ENCODE measurements at regions not wholly inside any gene's neighbourhood (a gene's known extent, or its start where the extent isn't known, plus 50 kb on each side); places are given as distances from the start of the nearest gene placed in this dataset.

DNA sequence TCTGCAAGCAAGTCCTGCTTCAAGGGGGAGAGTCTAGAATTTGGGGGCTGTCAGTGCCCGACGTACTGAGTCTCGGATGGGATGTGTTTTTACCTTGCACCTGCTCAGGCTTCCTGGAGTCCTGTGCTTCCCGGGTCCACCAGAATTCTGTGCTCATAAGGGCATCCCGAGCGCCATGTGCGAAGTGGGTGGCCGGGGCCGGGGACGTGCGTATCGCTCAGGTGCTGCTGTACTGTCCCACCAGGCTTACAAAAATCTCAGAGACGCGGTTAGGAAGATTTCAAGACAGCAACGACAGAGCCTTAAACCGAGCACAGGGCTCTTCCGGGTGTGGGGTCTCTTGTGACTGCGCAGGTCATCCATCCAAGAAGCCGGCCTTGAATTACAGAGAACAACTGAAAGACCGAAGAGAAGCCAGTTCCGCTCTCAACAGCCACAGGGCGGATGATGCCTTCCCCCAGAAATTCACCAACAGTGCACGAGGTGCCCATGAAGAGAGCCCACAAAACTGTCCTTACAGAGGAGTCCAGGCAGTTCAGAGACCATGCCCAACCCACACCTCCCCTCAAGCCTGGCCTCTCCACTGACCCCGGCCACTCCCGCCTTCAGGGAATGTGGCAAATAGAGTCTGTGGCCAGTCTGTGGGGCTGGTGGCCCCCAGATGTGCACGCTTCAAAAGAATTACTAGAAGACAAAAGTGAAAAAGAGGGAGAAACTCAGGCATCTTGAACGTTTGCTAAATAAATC, 104.7 kb downstream of the PXDC1 start:
- Histone ChIP-seq H4K20me1 (ENCODE audit: insufficient read depth, low read length, poor library complexity, severe bottlenecking) (no peaks in the 10 kb centered on the region), H3K79me2 (ENCODE audit: insufficient read depth, low read length) (no peaks in the 10 kb centered on the region), H3K4me2 (ENCODE audit: low read depth, low read length, poor library complexity, severe bottlenecking) (no peak overlapping the region), H3K27me3 (ENCODE audit: insufficient read depth, low read length, poor library complexity, severe bottlenecking) (no peaks in the 10 kb centered on the region), H3K9ac (ENCODE audit: low read depth, low read length, poor library complexity, severe bottlenecking) (no peak overlapping the region), H3F3A (ENCODE audit: low read depth) (no peaks in the 10 kb centered on the region), H3K9me2 (replicated peaks; ENCODE audit: low read depth, low read length) (no peaks in the 10 kb centered on the region), H3K4me1 (ENCODE audit: insufficient read depth, low read length, poor library complexity, severe bottlenecking) (no peaks in the 10 kb centered on the region), H2AFZ (ENCODE audit: low read length) (no peak overlapping the region), H3K36me3 (ENCODE audit: insufficient read depth, low read length) (no peaks in the 10 kb centered on the region), H3K4me3 (ENCODE audit: low read length, poor library complexity, severe bottlenecking) (no peak overlapping the region), H3K9me3 (ENCODE audit: insufficient read depth, low read depth, low read length) (no peaks in the 10 kb centered on the region)
- TF ChIP-seq, protein P1, sequence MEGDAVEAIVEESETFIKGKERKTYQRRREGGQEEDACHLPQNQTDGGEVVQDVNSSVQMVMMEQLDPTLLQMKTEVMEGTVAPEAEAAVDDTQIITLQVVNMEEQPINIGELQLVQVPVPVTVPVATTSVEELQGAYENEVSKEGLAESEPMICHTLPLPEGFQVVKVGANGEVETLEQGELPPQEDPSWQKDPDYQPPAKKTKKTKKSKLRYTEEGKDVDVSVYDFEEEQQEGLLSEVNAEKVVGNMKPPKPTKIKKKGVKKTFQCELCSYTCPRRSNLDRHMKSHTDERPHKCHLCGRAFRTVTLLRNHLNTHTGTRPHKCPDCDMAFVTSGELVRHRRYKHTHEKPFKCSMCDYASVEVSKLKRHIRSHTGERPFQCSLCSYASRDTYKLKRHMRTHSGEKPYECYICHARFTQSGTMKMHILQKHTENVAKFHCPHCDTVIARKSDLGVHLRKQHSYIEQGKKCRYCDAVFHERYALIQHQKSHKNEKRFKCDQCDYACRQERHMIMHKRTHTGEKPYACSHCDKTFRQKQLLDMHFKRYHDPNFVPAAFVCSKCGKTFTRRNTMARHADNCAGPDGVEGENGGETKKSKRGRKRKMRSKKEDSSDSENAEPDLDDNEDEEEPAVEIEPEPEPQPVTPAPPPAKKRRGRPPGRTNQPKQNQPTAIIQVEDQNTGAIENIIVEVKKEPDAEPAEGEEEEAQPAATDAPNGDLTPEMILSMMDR (conservative IDR thresholded peaks at IDR 0.05; ENCODE audit: low read length) = no peak
- TF ChIP-seq EZH2phosphoT487 (IDR thresholded peaks at IDR 0.05; ENCODE audit: borderline replicate concordance) = no peak

DNA sequence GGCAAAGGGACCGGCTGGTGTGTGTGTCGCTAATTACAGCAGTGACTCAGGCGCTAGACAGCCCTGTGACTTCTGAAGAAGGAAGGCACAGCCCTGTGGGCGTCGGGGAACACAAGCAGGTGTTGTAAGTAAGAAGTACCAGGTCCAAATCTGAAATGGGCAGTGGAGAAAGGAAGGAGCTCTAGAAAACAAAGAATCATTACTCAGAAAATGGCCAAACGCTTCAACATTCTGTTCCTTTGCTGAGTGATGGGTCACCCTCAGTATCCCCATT, 106.8 kb downstream of the PXDC1 start:
- no peak for TF ChIP-seq EZH2phosphoT487 (IDR thresholded peaks at IDR 0.05; ENCODE audit: borderline replicate concordance)
- Histone ChIP-seq H3F3A (ENCODE audit: low read depth) (no peaks in the 10 kb centered on the region), H3K4me1 (ENCODE audit: insufficient read depth, low read length, poor library complexity, severe bottlenecking) (no peaks in the 10 kb centered on the region), H2AFZ (ENCODE audit: low read length) (no peak overlapping the region), H3K27me3 (ENCODE audit: insufficient read depth, low read length, poor library complexity, severe bottlenecking) (no peaks in the 10 kb centered on the region), H3K4me2 (ENCODE audit: low read depth, low read length, poor library complexity, severe bottlenecking) (no peak overlapping the region), H3K36me3 (ENCODE audit: insufficient read depth, low read length) (no peaks in the 10 kb centered on the region), H3K79me2 (ENCODE audit: insufficient read depth, low read length) (no peaks in the 10 kb centered on the region), H3K9ac (ENCODE audit: low read depth, low read length, poor library complexity, severe bottlenecking) (no peak overlapping the region), H3K4me3 (ENCODE audit: low read length, poor library complexity, severe bottlenecking) (no peak overlapping the region), H3K9me2 (replicated peaks; ENCODE audit: low read depth, low read length) (no peaks in the 10 kb centered on the region), H3K9me3 (ENCODE audit: insufficient read depth, low read depth, low read length) (no peaks in the 10 kb centered on the region), H4K20me1 (ENCODE audit: insufficient read depth, low read length, poor library complexity, severe bottlenecking) (no peaks in the 10 kb centered on the region)

DNA sequence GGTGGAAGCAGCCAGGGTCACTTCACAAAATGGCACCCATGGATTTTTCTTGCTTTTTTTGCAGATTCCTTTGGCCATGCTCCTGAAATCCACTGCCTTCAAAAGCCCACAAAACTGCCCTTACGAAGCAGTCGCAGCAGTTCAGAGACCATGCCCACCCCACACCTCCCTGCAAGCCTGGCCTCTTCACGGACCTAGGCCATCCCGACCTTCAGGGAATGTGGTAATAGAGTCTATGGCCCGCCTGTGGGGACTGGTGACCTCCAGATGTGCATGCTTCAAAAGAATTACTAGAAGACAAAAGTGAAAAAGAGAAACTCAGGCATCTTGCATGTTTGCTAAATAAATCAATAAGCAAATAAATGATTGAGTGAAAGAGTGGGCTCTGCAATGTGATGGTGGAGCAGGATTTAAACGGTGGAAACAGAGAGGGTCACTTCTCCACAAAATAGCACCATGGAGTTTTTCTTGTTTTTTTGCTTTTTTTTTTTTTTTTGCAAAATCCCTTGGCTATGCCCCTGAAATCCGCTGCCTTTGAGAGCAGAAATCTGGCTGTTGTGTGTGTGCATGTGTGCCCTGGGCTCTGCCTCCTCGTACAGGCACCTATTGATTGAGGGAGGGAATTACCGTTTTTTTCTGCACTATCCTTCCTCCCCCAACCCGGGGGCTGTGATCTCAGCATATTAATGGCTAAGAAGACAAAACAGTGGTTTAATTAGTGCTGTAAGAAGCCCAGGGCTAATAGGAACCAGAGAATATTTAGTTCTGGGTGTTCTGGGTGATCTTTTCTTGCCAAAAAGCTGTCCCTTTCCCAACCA, 107.4 kb downstream of the PXDC1 start:
- Histone ChIP-seq H3K36me3 (ENCODE audit: insufficient read depth, low read length) (no peaks in the 10 kb centered on the region), H3F3A (ENCODE audit: low read depth) (no peaks in the 10 kb centered on the region), H4K20me1 (ENCODE audit: insufficient read depth, low read length, poor library complexity, severe bottlenecking) (no peaks in the 10 kb centered on the region), H3K9me3 (ENCODE audit: insufficient read depth, low read depth, low read length) (no peaks in the 10 kb centered on the region), H3K79me2 (ENCODE audit: insufficient read depth, low read length) (no peaks in the 10 kb centered on the region), H2AFZ (ENCODE audit: low read length) (no peak overlapping the region), H3K27me3 (ENCODE audit: insufficient read depth, low read length, poor library complexity, severe bottlenecking) (no peaks in the 10 kb centered on the region), H3K4me2 (ENCODE audit: low read depth, low read length, poor library complexity, severe bottlenecking) (no peak overlapping the region), H3K4me3 (ENCODE audit: low read length, poor library complexity, severe bottlenecking) (no peak overlapping the region), H3K4me1 (ENCODE audit: insufficient read depth, low read length, poor library complexity, severe bottlenecking) (no peaks in the 10 kb centered on the region), H3K9me2 (replicated peaks; ENCODE audit: low read depth, low read length) (no peaks in the 10 kb centered on the region), H3K9ac (ENCODE audit: low read depth, low read length, poor library complexity, severe bottlenecking) (no peak overlapping the region)
- TF ChIP-seq, protein P1 (conservative IDR thresholded peaks at IDR 0.05; ENCODE audit: low read length) = no peak
- TF ChIP-seq EZH2phosphoT487 (IDR thresholded peaks at IDR 0.05; ENCODE audit: borderline replicate concordance) = no peak
